HK-2 (cell line): ENCODE measurements at regions not wholly inside any gene's neighbourhood (a gene's known extent, or its start where the extent isn't known, plus 50 kb on each side); places are given as distances from the start of the nearest gene placed in this dataset.
"Not testable (repeated sequence)": the region's sequence is repeated elsewhere in the genome, so short reads cannot be mapped to it uniquely, and the experiment has no call there.

Experiments
- DNase-seq: peaks from one replicate; pipeline ENCODE4 v3.0.0-alpha.2; 2018; ENCODE audit not compliant: unreplicated experiment

- no peak for DNase-seq
Measured at GRCh38 chr22:47626428-47627390, 864.3 kb downstream of the TBC1D22A start.

- DNase-seq: no peak
Measured at GRCh38 chr22:47625531-47626427, 863.3 kb downstream of the TBC1D22A start.

- DNase-seq: no peak
Measured at GRCh38 chr22:47625013-47625385, 862.5 kb downstream of the TBC1D22A start.

GRCh38 chr22:47624252-47625012, 862.0 kb downstream of the TBC1D22A start:
- DNase-seq: no peak

GRCh38 chr22:47623763-47624148, 861.3 kb downstream of the TBC1D22A start:
- no peak for DNase-seq

GRCh38 chr22:47623066-47623762, 860.8 kb downstream of the TBC1D22A start:
- no peak for DNase-seq

GRCh38 chr22:47622541-47622940, 860.1 kb downstream of the TBC1D22A start:
- DNase-seq: no peak

- no peak for DNase-seq
Measured at GRCh38 chr22:47621253-47621652, 858.8 kb downstream of the TBC1D22A start.

- no peak for DNase-seq
Measured at GRCh38 chr22:47620391-47620790, 857.9 kb downstream of the TBC1D22A start.

GRCh38 chr22:47619631-47620030, 857.2 kb downstream of the TBC1D22A start:
- no peak for DNase-seq

GRCh38 chr22:47618180-47619010, 855.9 kb downstream of the TBC1D22A start:
- no peak for DNase-seq

GRCh38 chr22:47617186-47617585, 854.7 kb downstream of the TBC1D22A start:
- no peak for DNase-seq

GRCh38 chr22:47616396-47617020, 854.1 kb downstream of the TBC1D22A start:
- no peak for DNase-seq

- DNase-seq: no peak
Measured at GRCh38 chr22:47615051-47615450, 852.6 kb downstream of the TBC1D22A start.

- DNase-seq: no peak
Measured at GRCh38 chr22:47613606-47614350, 851.3 kb downstream of the TBC1D22A start.

- DNase-seq: not testable (repeated sequence)
Measured at GRCh38 chr22:47613181-47613580, 850.7 kb downstream of the TBC1D22A start.

- no peak for DNase-seq
Measured at GRCh38 chr22:47612311-47612910, 850.0 kb downstream of the TBC1D22A start.

GRCh38 chr22:47610764-47611163, 848.3 kb downstream of the TBC1D22A start:
- DNase-seq: no peak

- DNase-seq: no peak
Measured at GRCh38 chr22:47610281-47610680, 847.8 kb downstream of the TBC1D22A start.
